HepG2 (cell line): ENCODE measurements at regions not wholly inside any gene's neighbourhood (a gene's known extent, or its start where the extent isn't known, plus 50 kb on each side); places are given as distances from the start of the nearest gene placed in this dataset.

ENCODE experiments used
- ATAC-seq: fragments of 200-7000 bp; cut with Tn5 transposase; 3 replicates; pipeline ENCODE4 v1.9.1; 2020; ENCODE audit warnings: mild to moderate bottlenecking, moderate library complexity
- BruUV-seq: library from RNA; stranded (reverse); fragments of 400-500 nt; replicated peaks from 2 replicates; lab custom pipeline; 2021; lab: Mats Ljungman, UMichigan
- CTCF ChIA-PET: fragments of 300-600 bp; formaldehyde crosslinking; extraction: SDS; loops from one replicate; lab custom pipeline; 2021; ENCODE audit warnings: low total read pairs, inconsistent platforms, low intra/inter-chr PET ratio; lab: Yijun Ruan, JAX
- POLR2A ChIA-PET: fragments of 350-600 bp; sonication (Branson Sonifier 250); formaldehyde crosslinking; loops from one replicate; lab custom pipeline; 2020; ENCODE audit warnings: antibody characterized with exemption, inconsistent platforms; lab: Yijun Ruan, JAX
- DNase-seq: peaks from one replicate; pipeline ENCODE4 v3.0.0-alpha.2; 2015; ENCODE audit warnings: low spot score
- FAIRE-seq: peaks from 3 replicates; lab custom pipeline; 2011; peaks lifted over from hg19 to GRCh38; lab: Jason Lieb, UNC
- H2AFZ ChIP-seq: one replicate; pipeline ENCODE4 v1.6.1; 2011; ENCODE audit warnings: low read length, inconsistent platforms
- H3K27ac ChIP-seq: fragments of 300-600 bp; 3 replicates; pipeline ENCODE4 v1.8.0; 2011; ENCODE audit warnings: mixed run types, mild to moderate bottlenecking, mixed read lengths, low read length, inconsistent platforms; ENCODE audit not compliant: insufficient read depth; ENCODE audit errors: extremely low read length
- H3K27me3 ChIP-seq, 2 experiments: fragments of 200-600 bp in 1 of 2; 2 replicates in 1 of 2; 3 replicates in 1 of 2; pipeline versions ENCODE4 v1.6.0 to v1.8.0; 2011; ENCODE audit warnings: low read length in 2 of 2, mild to moderate bottlenecking in 2 of 2, moderate library complexity in 2 of 2, inconsistent platforms in 1 of 2; ENCODE audit not compliant: insufficient read depth in 2 of 2, control insufficient read depth in 1 of 2
- H3K36me3 ChIP-seq, 2 experiments: fragments of 200-600 bp in 1 of 2; replicated peaks in 1 of 2; 2 replicates in 1 of 2; 3 replicates in 1 of 2; pipeline versions ENCODE4 v1.5.1 to v1.8.0; 2011; ENCODE audit warnings: low read length in 2 of 2, inconsistent platforms in 1 of 2; ENCODE audit not compliant: insufficient read depth in 2 of 2, control insufficient read depth in 1 of 2
- H3K4me1 ChIP-seq: 2 replicates; pipeline ENCODE4 v1.5.1; 2012; ENCODE audit warnings: low read length, inconsistent platforms; ENCODE audit not compliant: insufficient read depth
- H3K4me2 ChIP-seq: 2 replicates; pipeline ENCODE4 v1.6.0; 2011; ENCODE audit warnings: low read depth, low read length, inconsistent platforms
- H3K4me3 ChIP-seq, 3 experiments: fragments of 200-600 bp in 1 of 3; sonication (generic), shearing (Covaris generic) in 1 of 3; replicated peaks in 1 of 3; 2 replicates each; pipeline ENCODE4 v1.5.1; 2011 to 2016; ENCODE audit warnings: low read length in 3 of 3, inconsistent platforms in 2 of 3, low read depth in 2 of 3, mild to moderate bottlenecking in 2 of 3, control low read depth in 1 of 3, mixed read lengths in 1 of 3; ENCODE audit not compliant: insufficient read depth in 1 of 3
- H3K79me2 ChIP-seq: one replicate; pipeline ENCODE4 v1.6.1; 2011; ENCODE audit warnings: low read length, inconsistent platforms; ENCODE audit not compliant: insufficient read depth
- H3K9ac ChIP-seq: 2 replicates; pipeline ENCODE4 v1.6.0; 2011; ENCODE audit warnings: mild to moderate bottlenecking, low read depth, low read length, inconsistent platforms; ENCODE audit not compliant: insufficient read depth
- H3K9me3 ChIP-seq: 2 replicates; pipeline ENCODE4 v1.5.1; 2012; ENCODE audit warnings: mild to moderate bottlenecking, low read length
- H4K20me1 ChIP-seq: 2 replicates; pipeline ENCODE4 v1.6.0; 2011; ENCODE audit warnings: inconsistent platforms, mild to moderate bottlenecking, low read length, moderate library complexity; ENCODE audit not compliant: insufficient read depth
- CCAR2 ChIP-seq: fragments of 200-400 bp; formaldehyde crosslinking; optimal IDR thresholded peaks from 2 replicates; pipeline ENCODE3; 2018; ENCODE audit warnings: low read depth, mild to moderate bottlenecking, low read length, moderate library complexity
- DMTF1 ChIP-seq: sonication (generic); formaldehyde crosslinking; IDR thresholded peaks from 2 replicates; pipeline ENCODE4 v1.4.0; 2020; ENCODE audit warnings: mild to moderate bottlenecking, missing genetic modification reagents
- GATAD1 ChIP-seq: IDR thresholded peaks from 2 replicates; pipeline ENCODE4 v1.6.1; 2016; ENCODE audit warnings: missing genetic modification reagents, missing compliant biosample characterization
- LRRFIP1 ChIP-seq: sonication (generic); formaldehyde crosslinking; conservative IDR thresholded peaks from 2 replicates; pipeline ENCODE4 v1.4.0; 2020; ENCODE audit warnings: missing genetic modification reagents
- RFX1 ChIP-seq: fragments of 450-650 bp; IDR thresholded peaks from 2 replicates; pipeline ENCODE4 v1.6.1; 2017
- ZFP82 ChIP-seq: sonication (generic); formaldehyde crosslinking; IDR thresholded peaks from 2 replicates; pipeline ENCODE4 v1.5.1; 2020; ENCODE audit warnings: mild to moderate bottlenecking, missing genetic modification reagents, borderline replicate concordance
- ZNF7 ChIP-seq: IDR thresholded peaks from 2 replicates; pipeline ENCODE4 v1.6.1; 2016; ENCODE audit warnings: missing biosample characterization, missing genetic modification reagents
- WGBS: methylation state at CpG from one replicate; pipeline ENCODE4 v1.1.6; 2017; ENCODE audit warnings: low lambda C conversion rate; 5-methylcytosine and 5-hydroxymethylcytosine counted together
- in situ Hi-C: cut with HindIII; loops from 2 replicates; pipeline ENCODE4 v1.10.0; 2017; ENCODE audit warnings: low pct_unique_long_range_greater_than_20kb; ENCODE audit not compliant: extremely low pct_ligation_motif_present
- intact Hi-C: fragments of 100-400 bp; cut with micrococcal nuclease; formaldehyde crosslinking; loops from one replicate; pipeline ENCODE4 v1.10.0; 2022; ENCODE audit not compliant: unreplicated experiment

- Histone ChIP-seq H3K9ac (no peak overlapping the region), H3K27ac (no peak overlapping the region), H2AFZ (no peak overlapping the region), H3K27me3 (peaks cover under 1 to 31% of the 10 kb centered on the region in 2 experiments; a peak in 3 of 5 replicates), H3K79me2 (no peaks in the 10 kb centered on the region), H4K20me1 (no peaks in the 10 kb centered on the region), H3K9me3 (no peaks in the 10 kb centered on the region), H3K4me2 (no peak overlapping the region), H3K36me3 (no peaks in the 10 kb centered on the region), H3K4me1 (peaks cover 5% of the 10 kb centered on the region), H3K4me3 (no peak overlapping the region)
- in situ Hi-C loops (no loop called here), intact Hi-C loops (no loop called here)
- no peak for ATAC-seq
- DNase-seq = no peak
- ChIA-PET POLR2A (no interaction called here), CTCF (no interaction called here)
- no peak for TF ChIP-seq DMTF1 (CRISPR knock-in tag)
- no peak for TF ChIP-seq CCAR2
- TF ChIP-seq LRRFIP1 (CRISPR knock-in tag) = no peak
- no peak for TF ChIP-seq ZFP82 (CRISPR knock-in tag)
- TF ChIP-seq RFX1 = no peak
- TF ChIP-seq ZNF7 = peak; percentile 70; the same call in 1 of the 2 replicates
- no peak for TF ChIP-seq GATAD1 (CRISPR knock-in tag)
- TSS peak; percentile 35 for BruUV-seq
- WGBS = 4% methylated on average over 1 of the region's 1 CpG
- FAIRE-seq = no peak
These were observed 100.3 kb upstream of the OTOS start for GRCh38 chr2:240240781-240241180.
